Fibroblast of lung (primary cell): ENCODE measurements at regions not wholly inside any gene's neighbourhood (a gene's known extent, or its start where the extent isn't known, plus 50 kb on each side); places are given as distances from the start of the nearest gene placed in this dataset.

Experiments
- DNase-seq, 2 donors: peaks; one replicate each; pipeline versions ENCODE4 v3.0.0 to v3.0.0-alpha.2; 2010; ENCODE audit warnings: low read depth in 2 of 2
- H2AFZ ChIP-seq: 2 replicates; pipeline ENCODE4 v1.5.1; 2012; ENCODE audit warnings: low read length, control low read depth, inconsistent platforms
- H3K27ac ChIP-seq: 2 replicates; pipeline ENCODE4 v1.5.1; 2011; ENCODE audit warnings: low read length, control low read depth; ENCODE audit not compliant: insufficient read depth
- H3K27me3 ChIP-seq: 2 replicates; pipeline ENCODE4 v1.5.1; 2011; ENCODE audit warnings: mild to moderate bottlenecking, low read length; ENCODE audit not compliant: control insufficient read depth, insufficient read depth
- H3K36me3 ChIP-seq: 2 replicates; pipeline ENCODE4 v1.5.1; 2011; ENCODE audit warnings: low read length; ENCODE audit not compliant: control insufficient read depth, insufficient read depth
- H3K4me1 ChIP-seq: 2 replicates; pipeline ENCODE4 v1.5.1; 2011; ENCODE audit warnings: low read length; ENCODE audit not compliant: control insufficient read depth, insufficient read depth; ENCODE audit errors: extremely low read depth
- H3K4me2 ChIP-seq: 2 replicates; pipeline ENCODE4 v1.5.1; 2011; ENCODE audit warnings: low read length, control low read depth; ENCODE audit not compliant: insufficient read depth; ENCODE audit errors: extremely low read depth
- H3K4me3 ChIP-seq, 4 experiments: fragments of 200-600 bp in 1 of 4; sonication (generic) in 1 of 4; replicated peaks in 1 of 4; 2 replicates each; pipeline ENCODE4 v1.5.1; 2011 to 2016; ENCODE audit warnings: low read length in 4 of 4, low read depth in 3 of 4, mild to moderate bottlenecking in 3 of 4, control low read depth in 2 of 4, inconsistent platforms in 1 of 4, mixed read lengths in 1 of 4; ENCODE audit not compliant: insufficient read depth in 1 of 4; ENCODE audit errors: control extremely low read depth in 1 of 4
- H3K79me2 ChIP-seq: 2 replicates; pipeline ENCODE4 v1.5.1; 2012; ENCODE audit warnings: mild to moderate bottlenecking, low read length, inconsistent platforms; ENCODE audit not compliant: control insufficient read depth, insufficient read depth
- H3K9ac ChIP-seq: 2 replicates; pipeline ENCODE4 v1.5.1; 2011; ENCODE audit warnings: mild to moderate bottlenecking, low read length, control low read depth; ENCODE audit not compliant: insufficient read depth
- H3K9me3 ChIP-seq: 2 replicates; pipeline ENCODE4 v1.5.1; 2012; ENCODE audit warnings: low read depth, low read length; ENCODE audit not compliant: control insufficient read depth, insufficient read depth
- H4K20me1 ChIP-seq: 2 replicates; pipeline ENCODE4 v1.5.1; 2011; ENCODE audit warnings: low read length; ENCODE audit not compliant: control insufficient read depth, insufficient read depth; ENCODE audit errors: extremely low read depth
- CTCF ChIP-seq, 2 donors: IDR thresholded peaks in 1 of 2; conservative IDR thresholded peaks in 1 of 2; 1 replicate in 1 of 2; 2 replicates in 1 of 2; pipeline ENCODE4 v1.5.1; 2011 to 2012; ENCODE audit warnings: low read length in 2 of 2, control low read depth in 1 of 2, inconsistent platforms in 1 of 2, low read depth in 1 of 2, mild to moderate bottlenecking in 1 of 2
- EZH2 ChIP-seq: IDR thresholded peaks from 2 replicates; pipeline ENCODE4 v1.5.1; 2012; ENCODE audit warnings: low read length, control low read depth, mild to moderate bottlenecking; ENCODE audit errors: missing control alignments

GRCh38 chr1:228902781-228903433 is 167.6 kb downstream of the RHOU start:
- H3K4me2 ChIP-seq, result peak overlapping the region; percentile 54
- no peaks in the 10 kb centered on the region for H4K20me1 ChIP-seq
- H3K79me2 ChIP-seq, result no peaks in the 10 kb centered on the region
- H3K4me1 ChIP-seq, result peaks cover 6% of the 10 kb centered on the region
- no peaks in the 10 kb centered on the region for H3K36me3 ChIP-seq
- no peak overlapping the region for H3K4me3 ChIP-seq
- no peak overlapping the region for H2AFZ ChIP-seq
- H3K27me3 ChIP-seq, result peaks cover 7% of the 10 kb centered on the region
- peak; percentile 97 to 100 for DNase-seq
- no peak overlapping the region for H3K9ac ChIP-seq
- no peaks in the 10 kb centered on the region for H3K9me3 ChIP-seq
- no peak overlapping the region for H3K27ac ChIP-seq
- TF ChIP-seq EZH2, result no peak

GRCh38 chr1:228903434-228904071 is 168.3 kb downstream of the RHOU start:
- H3K27ac ChIP-seq, result no peak overlapping the region
- H3K36me3 ChIP-seq, result no peaks in the 10 kb centered on the region
- no peaks in the 10 kb centered on the region for H3K9me3 ChIP-seq
- H3K4me2 ChIP-seq, result peak overlapping the region; percentile 48
- no peaks in the 10 kb centered on the region for H3K79me2 ChIP-seq
- no peak overlapping the region for H3K4me3 ChIP-seq
- TF ChIP-seq EZH2 (no peak), CTCF (conservative IDR thresholded peaks at IDR 0.05 in 1 of 2, IDR thresholded peaks at IDR 0.05 in 1 of 2; ENCODE audit: low read depth in 1 of 2, low read length in 2 of 2) (no peak)
- H2AFZ ChIP-seq, result no peak overlapping the region
- H3K9ac ChIP-seq, result no peak overlapping the region
- H3K27me3 ChIP-seq, result peaks cover 7% of the 10 kb centered on the region
- H3K4me1 ChIP-seq, result peaks cover 6% of the 10 kb centered on the region
- no peaks in the 10 kb centered on the region for H4K20me1 ChIP-seq
- peak; percentile 6 to 21 for DNase-seq

GRCh38 chr1:228904222-228904621 is 168.9 kb downstream of the RHOU start:
- no peak overlapping the region for H3K27ac ChIP-seq
- H3K36me3 ChIP-seq, result no peaks in the 10 kb centered on the region
- H4K20me1 ChIP-seq, result no peaks in the 10 kb centered on the region
- no peak overlapping the region for H3K9ac ChIP-seq
- no peak for DNase-seq
- peaks cover 6% of the 10 kb centered on the region for H3K4me1 ChIP-seq
- H3K79me2 ChIP-seq, result no peaks in the 10 kb centered on the region
- H2AFZ ChIP-seq, result no peak overlapping the region
- H3K9me3 ChIP-seq, result no peaks in the 10 kb centered on the region
- no peak overlapping the region for H3K4me2 ChIP-seq
- TF ChIP-seq EZH2 (no peak), CTCF (conservative IDR thresholded peaks at IDR 0.05 in 1 of 2, IDR thresholded peaks at IDR 0.05 in 1 of 2; ENCODE audit: low read depth in 1 of 2, low read length in 2 of 2) (no peak)
- H3K27me3 ChIP-seq, result peaks cover 7% of the 10 kb centered on the region
- H3K4me3 ChIP-seq, result no peak overlapping the region
